GM23338 (cell line): ENCODE measurements at regions not wholly inside any gene's neighbourhood (a gene's known extent, or its start where the extent isn't known, plus 50 kb on each side); places are given as distances from the start of the nearest gene placed in this dataset.

Experiments
- ATAC-seq: fragments of 200-7000 bp; cut with Tn5 transposase; 3 replicates; pipeline ENCODE4 v1.9.1; 2020
- DNase-seq: peaks from one replicate; pipeline ENCODE4 v3.0.0-alpha.2; 2015; ENCODE audit warnings: low spot score
- H2AFZ ChIP-seq: fragments of 200-600 bp; sonication (generic); 2 replicates; pipeline ENCODE4 v1.8.0; 2016; ENCODE audit warnings: antibody characterized with exemption, mild to moderate bottlenecking, moderate library complexity
- H3F3A ChIP-seq: fragments of 200-600 bp; sonication (generic); replicated peaks from 2 replicates; pipeline ENCODE4 v1.8.0; 2017; ENCODE audit warnings: antibody characterized with exemption, mixed run types, low read depth
- H3K27ac ChIP-seq: fragments of 200-600 bp; sonication (generic); 2 replicates; pipeline ENCODE4 v1.6.1; 2016; ENCODE audit warnings: low read depth
- H3K27me3 ChIP-seq: fragments of 200-600 bp; sonication (generic); 2 replicates; pipeline ENCODE4 v1.8.0; 2016; ENCODE audit warnings: mild to moderate bottlenecking, mixed run types, moderate library complexity; ENCODE audit not compliant: insufficient read depth
- H3K36me3 ChIP-seq: fragments of 200-600 bp; sonication (generic); 2 replicates; pipeline ENCODE4 v1.8.0; 2016; ENCODE audit warnings: mild to moderate bottlenecking; ENCODE audit not compliant: insufficient read depth
- H3K4me1 ChIP-seq: fragments of 200-600 bp; sonication (generic); 2 replicates; pipeline ENCODE4 v1.8.0; 2016; ENCODE audit warnings: mild to moderate bottlenecking, moderate library complexity; ENCODE audit not compliant: insufficient read depth
- H3K4me2 ChIP-seq: fragments of 200-600 bp; sonication (generic); 2 replicates; pipeline ENCODE4 v1.7.1; 2017; ENCODE audit warnings: mixed run types
- H3K4me3 ChIP-seq: fragments of 200-600 bp; sonication (generic); 2 replicates; pipeline ENCODE4 v1.6.1; 2016; ENCODE audit warnings: mixed run types
- H3K79me2 ChIP-seq: fragments of 200-600 bp; sonication (generic); replicated peaks from 2 replicates; pipeline ENCODE4 v1.8.0; 2017; ENCODE audit warnings: mild to moderate bottlenecking; ENCODE audit not compliant: insufficient read depth
- H3K9me2 ChIP-seq: fragments of 200-600 bp; sonication (generic); 2 replicates; pipeline ENCODE4 v1.8.0; 2017; ENCODE audit not compliant: insufficient read depth
- H4K20me1 ChIP-seq: fragments of 200-600 bp; sonication (generic); replicated peaks from 2 replicates; pipeline ENCODE4 v1.8.0; 2017; ENCODE audit warnings: mild to moderate bottlenecking; ENCODE audit not compliant: insufficient read depth
- H3K27ac Mint-ChIP-seq: 2 replicates; pipeline ENCODE4 v1.8.0; 2020; ENCODE audit warnings: inconsistent platforms, mild to moderate bottlenecking, moderate library complexity, mixed read lengths
- H3K27me3 Mint-ChIP-seq: 3 replicates; pipeline ENCODE4 v1.8.0; 2022; ENCODE audit warnings: low read depth, mild to moderate bottlenecking, moderate library complexity, mixed read lengths, inconsistent platforms; ENCODE audit not compliant: insufficient read depth, poor library complexity
- H3K36me3 Mint-ChIP-seq: 3 replicates; pipeline ENCODE4 v1.8.0; 2021; ENCODE audit warnings: low read depth, mild to moderate bottlenecking, inconsistent platforms, moderate library complexity, mixed read lengths
- H3K4me1 Mint-ChIP-seq: 3 replicates; pipeline ENCODE4 v1.8.0; 2020; ENCODE audit warnings: mild to moderate bottlenecking, inconsistent platforms, mixed read lengths
- H3K4me3 Mint-ChIP-seq: 3 replicates; pipeline ENCODE4 v1.8.0; 2021; ENCODE audit warnings: moderate library complexity, mild to moderate bottlenecking, inconsistent platforms, mixed read lengths
- H3K9me3 Mint-ChIP-seq: 3 replicates; pipeline ENCODE4 v1.8.0; 2020; ENCODE audit warnings: moderate library complexity, mild to moderate bottlenecking, inconsistent platforms, mixed read lengths
- CREB1 ChIP-seq: fragments of 250-450 bp; sonication (Bioruptor Pico); IDR thresholded peaks from 2 replicates; pipeline ENCODE4 v1.5.0; 2020; ENCODE audit warnings: low read depth, mild to moderate bottlenecking, moderate library complexity
- EZH2 ChIP-seq: fragments of 200-600 bp; sonication (generic); IDR thresholded peaks from one replicate; pipeline ENCODE4 v1.8.0; 2017; ENCODE audit warnings: antibody characterized with exemption, mild to moderate bottlenecking, low read depth; ENCODE audit not compliant: unreplicated experiment
- EZH2phosphoT487 ChIP-seq: fragments of 200-600 bp; sonication (generic); IDR thresholded peaks from one replicate; pipeline ENCODE4 v1.8.1; 2018; ENCODE audit warnings: antibody characterized with exemption; ENCODE audit not compliant: unreplicated experiment
- JUNB ChIP-seq: IDR thresholded peaks from one replicate; pipeline ENCODE4 v1.6.1; 2016; ENCODE audit warnings: antibody characterized with exemption; ENCODE audit not compliant: unreplicated experiment
- NANOG ChIP-seq: IDR thresholded peaks from 2 replicates; pipeline ENCODE4 v1.6.1; 2016; ENCODE audit warnings: antibody characterized with exemption, borderline replicate concordance
- POLR2AphosphoS5 ChIP-seq: IDR thresholded peaks from 2 replicates; pipeline ENCODE4 v1.6.1; 2016; ENCODE audit warnings: antibody characterized with exemption, low read depth
- STAT1 ChIP-seq: IDR thresholded peaks from one replicate; pipeline ENCODE4 v1.6.1; 2016; ENCODE audit warnings: antibody characterized with exemption; ENCODE audit not compliant: unreplicated experiment
- ZNF114 ChIP-seq: fragments of 250-450 bp; sonication (Bioruptor Pico); IDR thresholded peaks from 2 replicates; pipeline ENCODE4 v1.5.0; 2020; ENCODE audit warnings: mild to moderate bottlenecking, moderate library complexity
- ZNF331 ChIP-seq: fragments of 250-450 bp; sonication (Bioruptor Pico); IDR thresholded peaks from 2 replicates; pipeline ENCODE4 v1.5.0; 2020; ENCODE audit warnings: low read depth, mild to moderate bottlenecking, moderate library complexity
- TF ChIP-seq, protein P1 (sequence below): IDR thresholded peaks from one replicate; pipeline ENCODE4 v1.6.1; 2018; ENCODE audit warnings: antibody characterized with exemption; ENCODE audit not compliant: unreplicated experiment
- TF ChIP-seq, protein P2 (sequence below): IDR thresholded peaks from 2 replicates; pipeline ENCODE4 v1.6.1; 2016; ENCODE audit warnings: antibody characterized with exemption
- TF ChIP-seq, protein P3 (sequence below), 2 experiments: fragments of 200-600 bp in 1 of 2; sonication (generic) in 1 of 2; conservative IDR thresholded peaks; 2 replicates each; pipeline versions ENCODE4 v1.5.1 to v1.6.1; 2016 to 2017; ENCODE audit warnings: antibody characterized with exemption in 2 of 2, low read depth in 2 of 2, mild to moderate bottlenecking in 2 of 2, moderate library complexity in 1 of 2

DNA sequence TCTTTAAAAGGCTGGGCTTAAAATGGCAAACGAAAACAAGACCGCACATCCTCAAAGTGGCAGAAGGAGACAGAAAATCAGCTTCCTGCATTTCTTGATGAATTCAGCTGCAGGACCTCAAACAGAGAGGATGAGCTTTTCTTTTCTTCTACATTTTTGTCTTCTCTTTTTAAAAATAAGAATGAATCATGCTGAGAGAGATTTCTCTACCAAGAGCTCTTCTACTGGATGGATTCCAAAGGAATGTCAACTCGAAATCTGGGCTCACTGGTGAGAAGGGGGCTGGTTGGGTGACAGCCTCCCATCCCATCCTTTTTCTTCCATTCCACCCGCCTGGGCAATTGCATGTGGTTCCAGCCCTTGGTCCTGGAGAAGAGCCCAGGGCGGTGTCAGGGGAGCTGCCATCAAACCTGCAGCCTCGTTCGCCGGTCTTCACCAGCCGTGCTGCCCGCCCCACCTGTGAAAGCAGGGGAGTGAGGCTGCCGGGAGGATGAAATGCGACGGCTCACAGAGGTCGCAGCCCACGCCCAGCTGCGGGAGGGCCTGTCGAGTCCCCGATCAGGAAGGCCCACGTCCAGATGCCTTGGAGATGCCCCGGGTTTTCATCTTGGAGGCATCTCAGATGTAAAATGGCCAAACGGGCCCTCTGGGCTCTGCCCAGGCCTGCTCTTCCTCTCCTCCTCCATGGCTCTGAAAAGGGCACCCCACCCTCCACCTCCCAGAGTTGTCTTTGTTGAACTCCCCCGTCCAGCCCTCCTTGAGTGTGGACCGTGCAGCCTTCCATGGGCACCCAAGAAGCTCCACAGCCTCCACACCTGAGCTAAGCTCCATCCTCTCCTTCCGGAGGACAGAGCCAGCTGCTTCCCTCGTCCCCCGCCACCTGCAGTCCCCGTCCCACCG, 121.9 kb downstream of the FOXL1 start:
- 0 out of 2 replicates have a peak overlapping the region, but pooled peaks have one; percentile 23 for H2AFZ ChIP-seq

More for the DNA sequence above, 121.9 kb downstream of the FOXL1 start:
- Histone ChIP-seq H3K4me2 (no peak overlapping the region), H3K27me3 (no peaks in the 10 kb centered on the region), H3K4me3 (no peak overlapping the region), H3K27ac (no peak overlapping the region), H3K36me3 (no peaks in the 10 kb centered on the region), H4K20me1 (no peaks in the 10 kb centered on the region), H3F3A (no peaks in the 10 kb centered on the region), H3K9me2 (0 out of 2 replicates have a peak, but pooled peaks cover 3% of the 10 kb centered on the region), H3K79me2 (no peaks in the 10 kb centered on the region), H3K4me1 (no peaks in the 10 kb centered on the region)
- Mint-ChIP-seq H3K4me1 (peaks cover 8% of the 10 kb centered on the region), H3K27ac (no peak overlapping the region), H3K4me3 (no peak overlapping the region; the same call in 2 of the 3 replicates), H3K27me3 (no peaks in the 10 kb centered on the region), H3K36me3 (no peaks in the 10 kb centered on the region), H3K9me3 (peaks cover 3% of the 10 kb centered on the region; the same call in 2 of the 3 replicates)
- DNase-seq (no peak), ATAC-seq (no peak)
- TF ChIP-seq CREB1: no peak
- TF ChIP-seq POLR2AphosphoS5: no peak
- TF ChIP-seq, protein P1, sequence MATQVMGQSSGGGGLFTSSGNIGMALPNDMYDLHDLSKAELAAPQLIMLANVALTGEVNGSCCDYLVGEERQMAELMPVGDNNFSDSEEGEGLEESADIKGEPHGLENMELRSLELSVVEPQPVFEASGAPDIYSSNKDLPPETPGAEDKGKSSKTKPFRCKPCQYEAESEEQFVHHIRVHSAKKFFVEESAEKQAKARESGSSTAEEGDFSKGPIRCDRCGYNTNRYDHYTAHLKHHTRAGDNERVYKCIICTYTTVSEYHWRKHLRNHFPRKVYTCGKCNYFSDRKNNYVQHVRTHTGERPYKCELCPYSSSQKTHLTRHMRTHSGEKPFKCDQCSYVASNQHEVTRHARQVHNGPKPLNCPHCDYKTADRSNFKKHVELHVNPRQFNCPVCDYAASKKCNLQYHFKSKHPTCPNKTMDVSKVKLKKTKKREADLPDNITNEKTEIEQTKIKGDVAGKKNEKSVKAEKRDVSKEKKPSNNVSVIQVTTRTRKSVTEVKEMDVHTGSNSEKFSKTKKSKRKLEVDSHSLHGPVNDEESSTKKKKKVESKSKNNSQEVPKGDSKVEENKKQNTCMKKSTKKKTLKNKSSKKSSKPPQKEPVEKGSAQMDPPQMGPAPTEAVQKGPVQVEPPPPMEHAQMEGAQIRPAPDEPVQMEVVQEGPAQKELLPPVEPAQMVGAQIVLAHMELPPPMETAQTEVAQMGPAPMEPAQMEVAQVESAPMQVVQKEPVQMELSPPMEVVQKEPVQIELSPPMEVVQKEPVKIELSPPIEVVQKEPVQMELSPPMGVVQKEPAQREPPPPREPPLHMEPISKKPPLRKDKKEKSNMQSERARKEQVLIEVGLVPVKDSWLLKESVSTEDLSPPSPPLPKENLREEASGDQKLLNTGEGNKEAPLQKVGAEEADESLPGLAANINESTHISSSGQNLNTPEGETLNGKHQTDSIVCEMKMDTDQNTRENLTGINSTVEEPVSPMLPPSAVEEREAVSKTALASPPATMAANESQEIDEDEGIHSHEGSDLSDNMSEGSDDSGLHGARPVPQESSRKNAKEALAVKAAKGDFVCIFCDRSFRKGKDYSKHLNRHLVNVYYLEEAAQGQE: no peak
- no peak for TF ChIP-seq EZH2
- TF ChIP-seq, protein P2, sequence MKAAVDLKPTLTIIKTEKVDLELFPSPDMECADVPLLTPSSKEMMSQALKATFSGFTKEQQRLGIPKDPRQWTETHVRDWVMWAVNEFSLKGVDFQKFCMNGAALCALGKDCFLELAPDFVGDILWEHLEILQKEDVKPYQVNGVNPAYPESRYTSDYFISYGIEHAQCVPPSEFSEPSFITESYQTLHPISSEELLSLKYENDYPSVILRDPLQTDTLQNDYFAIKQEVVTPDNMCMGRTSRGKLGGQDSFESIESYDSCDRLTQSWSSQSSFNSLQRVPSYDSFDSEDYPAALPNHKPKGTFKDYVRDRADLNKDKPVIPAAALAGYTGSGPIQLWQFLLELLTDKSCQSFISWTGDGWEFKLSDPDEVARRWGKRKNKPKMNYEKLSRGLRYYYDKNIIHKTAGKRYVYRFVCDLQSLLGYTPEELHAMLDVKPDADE: no peak
- no peak for TF ChIP-seq NANOG
- TF ChIP-seq ZNF331 (CRISPR knock-in tag): no peak
- no peak for TF ChIP-seq STAT1
- no peak for TF ChIP-seq EZH2phosphoT487
- TF ChIP-seq, protein P3, sequence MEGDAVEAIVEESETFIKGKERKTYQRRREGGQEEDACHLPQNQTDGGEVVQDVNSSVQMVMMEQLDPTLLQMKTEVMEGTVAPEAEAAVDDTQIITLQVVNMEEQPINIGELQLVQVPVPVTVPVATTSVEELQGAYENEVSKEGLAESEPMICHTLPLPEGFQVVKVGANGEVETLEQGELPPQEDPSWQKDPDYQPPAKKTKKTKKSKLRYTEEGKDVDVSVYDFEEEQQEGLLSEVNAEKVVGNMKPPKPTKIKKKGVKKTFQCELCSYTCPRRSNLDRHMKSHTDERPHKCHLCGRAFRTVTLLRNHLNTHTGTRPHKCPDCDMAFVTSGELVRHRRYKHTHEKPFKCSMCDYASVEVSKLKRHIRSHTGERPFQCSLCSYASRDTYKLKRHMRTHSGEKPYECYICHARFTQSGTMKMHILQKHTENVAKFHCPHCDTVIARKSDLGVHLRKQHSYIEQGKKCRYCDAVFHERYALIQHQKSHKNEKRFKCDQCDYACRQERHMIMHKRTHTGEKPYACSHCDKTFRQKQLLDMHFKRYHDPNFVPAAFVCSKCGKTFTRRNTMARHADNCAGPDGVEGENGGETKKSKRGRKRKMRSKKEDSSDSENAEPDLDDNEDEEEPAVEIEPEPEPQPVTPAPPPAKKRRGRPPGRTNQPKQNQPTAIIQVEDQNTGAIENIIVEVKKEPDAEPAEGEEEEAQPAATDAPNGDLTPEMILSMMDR (conservative IDR thresholded peaks at IDR 0.05; ENCODE audit: low read depth in 2 of 2): no peak
- TF ChIP-seq ZNF114: no peak
- no peak for TF ChIP-seq JUNB
